GM20000 (cell line): ENCODE measurements at regions not wholly inside any gene's neighbourhood (a gene's known extent, or its start where the extent isn't known, plus 50 kb on each side); places are given as distances from the start of the nearest gene placed in this dataset.

ENCODE experiments used
- DNase-seq: peaks from one replicate; pipeline ENCODE4 v3.0.0; 2012; ENCODE audit warnings: low spot score
- CTCF ChIP-seq: IDR thresholded peaks from 2 replicates; pipeline ENCODE4 v1.5.1; 2012; ENCODE audit warnings: mild to moderate bottlenecking, control low read depth; ENCODE audit errors: extremely low read depth, missing control alignments

DNA sequence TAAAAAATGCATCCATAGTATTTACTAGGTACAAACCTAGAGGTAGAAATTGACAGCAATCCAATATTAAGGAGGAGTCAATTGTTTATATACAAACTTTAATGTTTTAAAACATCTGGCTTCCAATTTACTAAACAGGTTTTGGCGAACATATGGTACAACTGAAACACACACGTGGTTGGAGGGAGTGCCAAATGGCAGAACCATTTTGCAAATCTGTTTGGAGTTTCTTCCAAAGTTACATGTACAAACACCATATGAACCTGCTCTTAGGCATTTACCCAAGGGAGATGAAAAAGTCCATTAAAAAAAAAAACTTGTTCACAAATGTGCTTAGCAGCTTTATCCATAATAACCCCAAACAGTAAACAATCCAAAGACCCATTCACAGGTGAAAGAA lies 159.8 kb upstream of the MYOCD start:
- no peak for DNase-seq
- no peak for TF ChIP-seq CTCF

GRCh38 chr17:12507026-12507595 lies 158.6 kb upstream of the MYOCD start:
- no peak for TF ChIP-seq CTCF
- DNase-seq = no peak

GRCh38 chr17:12509801-12510200 lies 155.9 kb upstream of the MYOCD start:
- no peak for DNase-seq
- TF ChIP-seq CTCF = no peak

GRCh38 chr17:12510535-12510934 lies 155.2 kb upstream of the MYOCD start:
- DNase-seq = no peak
- TF ChIP-seq CTCF = no peak

GRCh38 chr17:12512694-12513355 lies 152.9 kb upstream of the MYOCD start:
- no peak for TF ChIP-seq CTCF
- no peak for DNase-seq

DNA sequence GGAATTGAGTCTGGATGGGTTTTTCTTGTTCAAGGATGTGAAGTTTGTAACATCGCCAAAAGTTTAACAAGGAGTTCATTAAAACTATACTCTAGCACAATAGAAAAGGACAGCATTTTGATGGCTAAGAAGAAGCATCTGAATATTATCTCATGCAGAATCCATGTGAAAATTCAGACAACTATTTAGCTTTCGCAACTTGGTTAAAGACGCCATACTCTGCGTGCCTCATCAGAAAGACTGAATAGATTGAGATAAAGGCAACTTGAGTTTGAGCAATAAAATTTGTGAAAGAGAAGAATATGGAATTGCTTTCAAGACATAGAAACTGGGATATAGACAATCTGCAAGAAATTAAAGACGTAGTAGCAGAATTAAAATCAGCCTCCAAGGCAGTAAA lies 151.1 kb upstream of the MYOCD start:
- TF ChIP-seq CTCF = no peak
- no peak for DNase-seq

DNA sequence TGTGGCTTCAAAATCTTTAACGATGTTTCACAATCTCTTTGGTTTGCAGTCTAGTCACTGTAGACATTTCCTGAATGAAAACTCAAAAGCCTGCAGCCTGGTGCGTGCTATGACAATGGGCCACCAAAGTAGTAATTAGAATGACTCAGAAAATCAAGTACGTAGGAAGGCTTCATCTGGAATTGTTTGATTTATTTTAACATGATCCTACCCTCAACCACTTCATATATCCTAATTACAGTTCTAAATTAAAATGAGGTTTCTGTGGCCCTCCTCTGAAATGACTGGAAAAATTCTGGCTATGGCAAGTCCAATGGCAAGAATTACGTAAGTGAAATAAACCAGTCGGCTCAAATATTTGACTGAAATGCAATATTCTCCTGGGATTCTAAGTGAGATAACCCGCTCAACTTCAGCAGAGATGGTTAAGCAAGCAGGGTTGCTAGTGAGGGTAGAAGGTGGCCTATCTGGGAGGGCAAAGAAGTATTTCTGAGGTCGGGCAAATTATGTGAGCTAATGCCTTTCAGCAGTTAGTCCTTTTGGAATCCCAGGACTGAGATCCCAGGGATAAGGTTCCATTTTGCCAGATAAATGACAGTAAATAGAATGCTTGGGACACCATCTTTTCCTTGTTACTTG lies 145.6 kb upstream of the MYOCD start:
- DNase-seq = no peak
- no peak for TF ChIP-seq CTCF
